HG03558 (cell line): ENCODE measurements at regions not wholly inside any gene's neighbourhood (a gene's known extent, or its start where the extent isn't known, plus 50 kb on each side); places are given as distances from the start of the nearest gene placed in this dataset.
"Not testable (repeated sequence)": the region's sequence is repeated elsewhere in the genome, so short reads cannot be mapped to it uniquely, and the experiment has no call there.

ENCODE experiments used
- ATAC-seq: cut with Tn5 transposase; IDR thresholded peaks from one replicate; pipeline ENCODE4 v1.9.1; 2021; ENCODE audit warnings: moderate number of reproducible peaks; ENCODE audit not compliant: unreplicated experiment; ENCODE audit errors: extremely low read depth

DNA sequence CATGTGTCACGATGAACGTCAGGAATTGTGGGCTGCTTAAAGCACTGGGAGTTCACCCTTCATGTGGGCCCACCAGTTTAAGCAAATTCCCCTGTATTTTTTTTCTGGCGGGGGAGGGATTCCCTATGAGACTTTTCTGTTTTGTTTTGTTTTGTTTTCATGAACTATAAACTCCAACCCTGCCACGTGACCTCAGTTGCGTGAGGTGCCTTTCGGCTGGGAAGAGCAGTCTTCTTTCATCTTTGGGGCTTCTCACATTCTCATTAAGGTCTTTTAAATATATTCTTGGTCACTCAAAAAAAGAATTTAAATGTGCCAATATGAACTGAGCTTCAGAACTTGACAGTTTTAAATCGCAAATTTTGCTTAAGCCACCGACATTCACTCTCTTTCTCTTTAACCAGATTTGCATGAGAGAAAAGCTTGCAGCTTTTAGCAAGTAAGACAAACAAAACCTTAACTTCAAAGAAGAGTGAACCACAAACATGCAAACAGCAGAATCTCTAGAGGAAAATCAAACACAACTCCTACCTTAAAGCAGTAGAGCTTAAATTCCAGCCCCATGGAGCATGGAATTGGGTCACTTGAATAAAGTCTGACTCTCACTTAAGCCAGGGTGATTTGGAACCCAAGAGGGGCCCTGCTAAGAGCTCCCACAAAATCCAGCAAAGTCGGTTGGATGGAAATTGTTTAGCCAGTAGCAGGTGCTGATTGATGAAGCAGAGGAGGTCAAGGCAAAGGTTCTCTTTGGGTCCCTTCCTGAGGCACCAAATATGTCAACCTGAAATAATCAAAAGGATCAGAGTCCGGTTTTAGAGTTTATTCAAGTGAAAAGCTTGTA, 699.8 kb upstream of the GBE1 start:
- no peak for ATAC-seq

DNA sequence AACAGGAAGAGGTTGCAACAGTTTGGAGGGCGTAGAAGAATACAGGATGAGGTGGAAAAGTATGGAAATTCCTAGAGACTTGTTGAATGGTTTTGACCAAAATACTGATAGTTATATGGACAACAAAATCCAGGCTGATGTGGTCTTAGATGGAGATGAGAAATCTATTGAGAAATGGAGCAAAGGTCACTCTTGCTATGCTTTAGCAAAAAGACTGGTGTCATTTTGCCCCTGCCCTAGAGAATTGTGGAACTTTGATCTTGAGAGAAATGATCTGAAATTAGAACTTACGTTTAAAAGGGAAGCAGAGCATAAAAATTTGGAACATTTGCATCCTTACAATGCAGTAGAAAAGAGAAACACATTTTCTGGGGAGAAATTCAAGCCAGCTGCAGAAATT, 686.9 kb upstream of the GBE1 start:
- no peak for ATAC-seq

DNA sequence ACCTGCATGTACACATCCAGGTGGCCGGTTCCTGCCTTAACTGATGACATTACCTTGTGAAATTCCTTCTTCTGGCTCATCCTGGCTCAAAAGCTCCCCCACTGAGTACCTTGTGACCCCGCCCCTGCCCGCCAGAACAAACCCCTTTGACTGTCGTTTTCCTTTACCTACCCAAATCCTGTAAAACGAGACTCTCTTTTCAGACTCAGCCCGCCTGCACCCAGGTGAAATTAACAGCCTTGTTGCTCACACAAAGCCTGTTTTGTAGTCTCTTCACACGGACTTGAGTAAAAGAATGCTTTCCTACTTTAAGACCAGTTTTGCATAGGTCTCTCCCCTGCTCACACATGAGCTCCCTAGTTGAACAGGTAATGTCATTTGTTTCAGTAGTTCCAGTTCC, 667.4 kb upstream of the GBE1 start:
- ATAC-seq: not testable (repeated sequence)

DNA sequence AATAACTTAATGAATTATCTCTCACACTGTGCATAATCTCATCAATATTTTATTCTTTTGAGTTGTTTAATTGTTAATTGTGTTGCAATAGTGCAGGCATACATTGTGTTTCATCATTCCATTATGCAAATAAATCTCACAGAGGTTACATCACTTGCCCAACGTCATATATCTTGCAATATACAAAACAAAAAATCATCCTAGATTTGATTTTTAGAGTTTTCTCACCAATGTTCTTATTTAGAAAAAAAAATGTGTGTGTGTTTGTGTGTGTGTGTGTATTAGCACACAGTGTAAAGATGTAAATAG, 662.5 kb upstream of the GBE1 start:
- ATAC-seq: no peak

DNA sequence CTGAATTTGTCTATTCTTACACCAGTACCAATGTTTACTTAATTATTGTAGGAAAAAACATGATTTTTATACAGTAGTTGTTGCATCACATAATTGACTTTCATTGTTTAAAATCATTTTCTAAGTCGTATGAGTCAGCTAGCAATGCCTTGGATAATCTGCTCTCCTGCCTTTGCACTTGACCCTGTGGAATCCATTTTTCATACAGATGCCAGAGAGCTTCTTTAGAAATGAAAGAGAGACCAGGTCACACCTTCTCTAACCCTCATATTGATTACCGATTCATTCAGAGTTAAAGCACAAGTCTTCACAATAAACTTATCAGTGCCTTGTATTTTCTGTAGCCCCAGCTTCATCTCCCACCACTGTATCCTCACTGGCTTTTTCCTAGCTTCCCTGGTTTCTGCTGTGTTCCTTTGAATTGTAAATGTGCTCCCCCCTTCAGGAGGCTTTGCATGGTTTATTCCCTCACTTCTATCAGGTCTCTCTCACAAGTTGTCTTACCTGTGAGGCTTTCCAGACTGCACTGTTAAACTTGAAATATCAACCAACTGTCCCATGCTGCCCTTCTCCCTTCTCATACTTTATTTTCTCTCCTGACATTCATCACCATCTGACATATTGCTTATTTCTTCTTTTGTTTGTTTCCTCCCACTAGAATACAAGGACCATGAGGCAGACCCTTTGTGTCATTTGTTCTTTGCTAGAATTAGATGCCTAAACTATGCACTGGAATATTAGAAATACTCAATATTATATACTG, 662.0 kb upstream of the GBE1 start:
- no peak for ATAC-seq

DNA sequence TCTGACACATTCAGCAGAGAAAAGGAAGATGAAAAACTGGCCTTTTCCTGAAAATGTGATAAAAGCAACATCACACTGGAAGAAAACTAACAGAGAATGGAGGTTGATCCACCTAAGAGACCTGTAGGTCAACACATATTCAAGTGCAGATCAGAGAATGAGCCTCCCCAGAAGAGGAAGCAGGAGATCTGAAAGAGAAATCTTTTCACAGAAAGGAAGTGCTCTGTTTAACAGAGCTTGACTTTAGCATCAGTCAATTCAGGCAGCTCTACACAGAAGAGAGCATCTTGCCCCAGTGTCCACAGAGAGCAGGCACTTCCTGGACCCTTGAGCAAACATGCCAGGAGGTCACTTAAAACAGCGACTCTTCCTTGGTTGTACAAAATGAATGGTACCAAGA, 655.4 kb upstream of the GBE1 start:
- no peak for ATAC-seq

DNA sequence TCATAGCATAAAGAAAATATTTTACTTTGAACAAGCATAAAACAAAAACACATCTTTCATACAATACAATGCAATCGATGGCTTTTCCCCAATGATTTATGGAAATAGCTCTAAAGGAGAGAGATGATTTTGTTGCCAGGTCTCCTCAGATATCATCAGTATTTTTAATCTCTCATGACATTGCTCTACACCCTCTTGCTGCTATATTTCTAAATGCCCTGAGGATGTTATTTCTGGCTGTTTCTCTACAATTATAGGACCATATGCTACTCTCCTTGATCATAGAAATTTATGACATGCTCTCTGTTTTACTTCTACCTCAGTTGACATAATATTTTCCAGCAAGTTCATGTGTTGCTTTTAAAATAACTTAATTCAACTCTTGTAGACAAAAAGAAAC, 654.9 kb upstream of the GBE1 start:
- no peak for ATAC-seq

DNA sequence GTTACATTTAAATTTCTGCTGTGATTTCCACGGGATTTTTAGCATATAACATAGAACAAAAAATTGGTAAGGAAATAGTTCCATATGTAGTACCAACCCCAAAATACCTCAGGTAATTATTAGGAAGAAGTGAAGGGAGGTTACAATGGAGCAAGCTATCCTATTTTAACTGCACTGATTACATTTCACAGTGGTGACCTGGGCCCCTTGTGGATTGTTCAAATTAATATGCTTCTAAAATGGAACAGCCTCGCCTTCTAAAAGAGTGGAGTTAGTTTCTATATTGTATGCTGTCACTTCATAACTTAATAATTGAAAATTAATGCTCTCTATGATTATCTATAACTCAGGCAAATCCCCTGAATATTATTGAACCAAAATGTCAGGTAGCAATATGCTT, 651.7 kb upstream of the GBE1 start:
- no peak for ATAC-seq

DNA sequence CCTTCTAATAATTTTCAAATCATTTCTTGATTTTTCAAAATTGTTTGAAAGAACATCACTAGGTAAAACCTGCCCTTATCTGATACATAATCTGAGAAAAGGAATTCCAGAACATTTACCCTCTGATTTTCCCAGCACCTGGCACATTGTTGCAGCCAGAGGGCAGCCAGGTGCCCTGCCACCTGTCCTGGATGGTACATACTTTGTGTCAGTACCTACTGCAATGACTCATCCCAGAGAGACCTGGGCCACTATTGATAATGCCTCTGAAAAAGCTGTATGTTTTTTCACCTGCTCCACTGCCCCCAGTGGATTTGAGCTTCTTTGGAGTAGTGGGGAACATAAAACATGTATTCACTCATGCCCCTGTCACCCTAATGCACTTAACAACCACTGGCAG, 648.9 kb upstream of the GBE1 start:
- no peak for ATAC-seq

DNA sequence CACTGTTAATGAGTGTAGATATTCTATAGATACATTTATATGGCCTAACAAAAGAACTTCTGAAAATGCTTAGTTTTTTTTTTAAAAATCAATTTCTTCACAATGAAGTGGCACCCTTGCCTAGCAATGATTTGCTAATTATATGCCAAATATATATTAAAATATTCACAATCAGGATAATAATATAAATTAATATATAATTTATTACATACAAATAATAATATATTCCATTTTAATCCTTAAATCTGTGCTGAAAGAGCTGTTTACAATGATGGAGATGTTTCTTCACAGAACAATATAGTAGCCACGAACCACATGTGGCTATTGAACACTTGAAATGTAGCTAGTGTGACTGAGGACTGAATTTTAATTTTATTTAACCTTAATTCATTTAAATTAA, 648.4 kb upstream of the GBE1 start:
- no peak for ATAC-seq

DNA sequence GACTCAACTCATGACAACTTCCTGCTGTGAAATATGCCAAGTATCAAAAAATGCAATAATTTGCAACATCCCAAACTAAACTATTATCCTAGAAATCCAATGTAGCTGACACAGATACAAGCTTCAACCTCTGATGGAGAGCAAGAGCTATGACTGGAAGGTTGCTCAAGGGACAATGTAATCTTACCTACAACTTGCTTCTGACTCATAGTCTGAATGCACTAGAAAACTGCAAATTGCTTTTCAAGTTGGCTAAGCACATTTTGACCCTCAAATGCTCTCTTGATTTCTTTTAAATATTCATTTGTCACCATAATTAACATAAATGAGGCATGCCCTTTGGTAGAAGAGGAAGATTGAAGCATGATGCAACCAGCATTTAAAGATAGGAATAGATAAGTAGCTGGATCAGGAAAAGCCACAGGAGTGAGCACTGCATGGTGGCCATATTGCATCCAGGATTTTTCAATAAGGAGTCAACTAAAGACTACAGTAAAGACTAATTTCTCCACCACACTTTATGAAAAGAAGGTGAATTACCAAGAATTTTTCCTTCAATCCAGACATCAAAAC, 630.8 kb upstream of the GBE1 start:
- no peak for ATAC-seq

DNA sequence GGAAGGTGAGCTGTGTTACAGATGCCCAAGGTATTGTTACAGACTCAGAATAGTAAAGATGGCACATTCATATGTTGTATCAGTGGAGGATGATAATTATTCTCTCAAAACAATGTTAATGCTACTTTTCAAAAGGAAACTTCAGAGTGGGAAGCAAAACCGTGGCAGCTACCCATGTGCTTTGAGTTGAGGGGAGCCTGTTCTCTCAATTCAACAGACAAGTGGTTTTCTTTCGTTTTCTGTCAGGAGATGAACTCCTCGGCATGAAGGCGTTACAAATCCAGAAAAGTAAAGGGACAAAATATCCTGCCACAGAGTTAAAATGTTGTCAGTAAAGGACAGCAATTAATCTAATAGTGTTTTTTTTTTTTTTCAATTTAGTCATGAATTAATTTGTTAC, 629.4 kb upstream of the GBE1 start:
- ATAC-seq: no peak

DNA sequence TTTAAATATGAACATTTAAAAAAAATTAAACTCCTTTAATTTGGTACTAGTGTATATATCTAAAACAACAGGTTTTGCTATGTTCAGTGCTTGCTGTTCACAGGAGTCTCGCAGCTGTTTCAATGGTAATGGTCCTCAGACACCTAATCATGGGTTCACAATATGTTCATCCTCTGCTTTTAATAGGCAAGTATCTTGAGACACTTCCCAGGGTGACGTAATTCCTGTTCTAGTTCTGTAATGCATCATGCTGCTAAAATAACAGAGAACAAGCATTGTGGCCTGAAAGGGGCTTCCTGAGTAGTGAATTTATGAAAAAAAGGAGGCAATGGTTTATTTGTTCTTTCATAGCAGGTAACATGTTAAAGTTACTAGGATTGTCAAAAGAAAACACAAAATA, 625.2 kb upstream of the GBE1 start:
- no peak for ATAC-seq

DNA sequence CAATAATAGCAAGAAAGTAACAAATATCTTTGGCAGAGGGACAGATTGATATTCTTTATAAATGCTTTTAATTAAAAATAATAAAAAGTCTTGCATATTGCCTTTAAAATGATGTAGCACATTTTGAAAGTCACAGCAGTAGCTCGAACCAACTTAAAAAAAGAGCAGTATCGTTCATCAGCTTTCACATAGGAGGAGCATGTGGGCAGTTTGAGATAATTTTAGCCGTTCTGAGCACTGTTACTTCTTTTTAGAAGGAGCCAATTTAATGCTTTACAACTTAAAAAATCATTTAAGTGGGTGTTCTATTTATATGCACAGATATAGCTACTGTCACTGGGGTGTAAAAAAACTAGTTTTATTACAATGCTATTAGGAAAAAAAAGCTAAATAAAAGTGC, 622.7 kb upstream of the GBE1 start:
- ATAC-seq: no peak

DNA sequence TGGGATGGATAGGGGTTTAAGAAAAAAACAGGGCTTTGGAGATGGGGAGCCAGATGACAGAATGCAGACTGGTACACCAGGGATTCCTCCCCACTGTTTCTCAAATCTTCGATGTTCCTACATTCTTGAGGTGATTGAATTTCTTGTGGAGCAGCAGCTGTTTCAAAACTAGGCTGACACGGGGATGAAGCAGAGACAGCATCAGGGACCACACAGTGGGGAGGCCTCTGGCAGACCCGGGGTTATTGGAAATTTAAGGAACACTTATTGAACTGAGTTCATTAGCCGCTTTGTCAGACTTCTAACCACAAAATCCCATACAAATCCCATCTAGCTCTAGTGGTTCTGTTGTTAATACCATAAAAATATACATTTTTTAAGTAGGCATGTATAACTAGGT, 621.4 kb upstream of the GBE1 start:
- ATAC-seq: no peak

DNA sequence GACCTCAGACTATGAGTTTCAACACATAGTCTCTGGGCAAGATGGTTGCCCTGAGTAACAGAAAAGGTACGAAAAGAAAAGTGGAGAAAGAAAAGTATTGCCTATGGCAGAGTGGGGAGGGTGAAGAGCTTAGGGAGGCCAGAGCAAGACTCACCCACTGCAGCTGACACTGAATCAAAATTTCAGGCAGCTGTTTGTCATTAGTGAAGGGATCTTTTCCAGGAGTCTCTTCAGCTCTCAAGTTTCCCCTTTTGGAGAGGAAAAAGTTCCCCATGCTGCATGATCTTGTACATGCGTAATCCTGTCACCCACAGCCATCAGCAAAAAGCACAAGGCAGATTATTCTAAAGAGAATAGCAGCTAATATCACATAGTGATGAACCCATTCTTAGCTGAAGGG, 616.9 kb upstream of the GBE1 start:
- no peak for ATAC-seq

DNA sequence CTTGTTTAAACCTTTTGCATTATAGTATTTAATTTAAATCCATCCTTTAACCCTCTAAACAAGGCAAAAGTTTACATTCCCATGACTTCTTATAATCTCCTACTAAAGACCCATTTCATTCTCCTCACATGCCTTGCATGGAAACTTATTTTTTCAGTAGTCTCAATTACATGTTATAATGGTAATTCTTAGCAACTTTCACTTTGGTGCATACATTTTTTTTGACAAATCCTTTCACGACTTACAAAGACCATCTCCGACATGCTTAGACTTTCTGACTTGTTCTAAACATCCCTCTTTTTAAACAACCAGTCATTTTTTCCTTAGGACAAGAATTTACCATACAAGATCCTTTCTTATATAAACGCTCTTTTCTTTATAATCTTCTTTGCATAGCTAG, 615.4 kb upstream of the GBE1 start:
- ATAC-seq: no peak

DNA sequence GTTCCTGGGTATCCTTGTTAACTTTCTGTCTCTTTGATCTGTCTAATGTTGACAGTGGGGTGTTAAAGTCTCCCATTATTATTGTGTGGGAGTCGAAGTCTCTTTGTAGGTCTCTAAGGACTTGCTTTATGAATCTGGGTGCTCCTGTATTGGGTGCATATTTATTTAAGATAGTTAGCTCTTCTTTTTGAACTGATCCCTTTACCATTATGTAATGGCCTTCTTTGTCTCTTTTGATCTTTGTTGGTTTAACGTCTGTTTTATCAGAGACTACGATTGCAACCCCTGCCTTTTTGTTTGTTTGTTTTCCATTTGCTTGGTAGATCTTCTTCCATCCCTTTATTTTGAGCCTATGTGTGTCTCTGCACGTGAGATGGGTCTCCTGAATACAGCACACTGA, 612.4 kb upstream of the GBE1 start:
- ATAC-seq: not testable (repeated sequence)

DNA sequence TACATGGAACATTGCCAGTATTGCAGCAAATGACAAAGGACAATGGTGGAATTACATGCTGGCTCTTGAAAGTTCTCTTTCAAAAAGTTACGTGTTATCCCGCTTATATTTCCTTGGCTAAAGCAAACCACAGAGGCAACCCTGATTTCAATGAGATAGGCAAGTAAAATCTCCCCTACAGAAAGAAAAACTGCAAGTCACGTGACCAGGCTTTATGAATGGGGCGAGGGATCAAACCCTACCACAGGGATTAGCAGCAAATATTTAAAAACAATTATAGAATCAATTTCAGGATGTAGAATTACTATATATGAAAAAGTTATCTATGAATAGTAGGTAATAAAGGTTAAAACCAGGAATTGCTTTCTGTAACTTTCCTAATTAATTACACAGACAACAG, 603.4 kb upstream of the GBE1 start:
- ATAC-seq: no peak

DNA sequence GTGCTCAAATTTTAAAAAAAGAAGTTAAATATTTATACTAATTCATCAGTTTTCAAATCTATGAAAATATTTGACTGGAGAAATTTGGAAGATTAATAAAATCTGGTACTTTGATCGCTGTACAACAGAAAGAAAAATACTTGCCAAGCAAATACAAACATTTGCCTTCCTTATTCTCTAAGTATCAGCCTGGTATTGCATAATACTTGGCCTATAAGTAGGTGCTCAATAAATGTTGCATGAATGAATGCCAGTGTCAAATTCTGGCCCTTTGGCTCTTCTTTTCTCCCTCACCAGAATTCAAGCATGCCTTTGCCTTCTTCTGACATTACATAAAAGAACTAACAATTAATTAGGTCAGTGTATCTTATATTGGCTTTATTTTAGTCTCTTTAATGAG, 601.7 kb upstream of the GBE1 start:
- no peak for ATAC-seq

DNA sequence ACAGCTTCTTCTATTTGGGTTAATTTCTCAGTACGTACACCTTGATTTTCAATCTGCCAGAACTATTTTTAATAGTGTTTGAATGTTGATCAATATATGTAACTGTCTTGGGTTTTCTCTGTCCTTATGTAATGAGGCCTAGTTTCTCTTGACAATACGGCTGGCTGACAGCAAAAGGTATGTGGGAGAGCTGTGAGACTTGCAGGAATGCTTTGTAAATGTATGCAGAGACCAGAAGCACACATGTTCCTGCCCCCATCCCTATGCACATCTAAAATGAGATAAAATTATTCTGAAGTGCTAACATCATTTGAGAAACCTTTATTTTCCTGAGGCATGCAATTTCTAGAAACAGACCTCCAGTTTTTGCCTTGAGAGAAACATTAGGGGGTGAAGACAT, 593.8 kb upstream of the GBE1 start:
- ATAC-seq: no peak

DNA sequence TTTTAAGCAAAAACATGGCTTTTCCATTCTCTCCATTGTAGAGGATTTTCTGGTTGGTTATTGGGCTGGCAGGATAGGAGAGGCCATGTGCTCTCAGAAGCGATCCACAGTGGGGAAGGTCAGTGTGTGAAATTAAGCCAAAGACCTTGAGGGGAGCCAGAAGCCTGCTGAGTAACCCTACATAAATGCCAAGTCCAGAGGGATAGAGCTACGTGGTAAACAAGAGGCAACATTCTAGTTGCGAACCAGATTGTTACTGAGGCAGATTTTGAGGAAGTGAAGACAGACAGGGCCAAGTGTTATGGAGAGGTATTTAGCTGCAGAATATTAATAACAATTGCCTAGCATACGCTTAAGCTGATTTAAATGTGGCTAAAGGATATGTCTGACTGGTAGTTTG, 592.8 kb upstream of the GBE1 start:
- no peak for ATAC-seq
